Activated naive CD4-positive, alpha-beta T cell treated with anti-CD3 and anti-CD28 coated beads, Interleukin-2, amount 10 ng/mL, durations not matched to agents 7 days and 5 days (primary cell): ENCODE measurements at regions not wholly inside any gene's neighbourhood (a gene's known extent, or its start where the extent isn't known, plus 50 kb on each side); places are given as distances from the start of the nearest gene placed in this dataset.

Source experiments
- CTCF ChIA-PET: fragments of 350-600 bp; sonication (Branson Sonifier 250); formaldehyde crosslinking; loops from one replicate; lab custom pipeline; 2021; ENCODE audit warnings: antibody characterized with exemption; lab: Charles Lee
- DNase-seq: peaks from one replicate; pipeline ENCODE4 v3.0.0-alpha.2; 2020
- H3K27ac Mint-ChIP-seq: one replicate; pipeline ENCODE4 v1.8.0; 2021; ENCODE audit warnings: mild to moderate bottlenecking, moderate library complexity, mixed read lengths
- H3K27me3 Mint-ChIP-seq: one replicate; pipeline ENCODE4 v1.8.0; 2021; ENCODE audit warnings: mild to moderate bottlenecking, mixed read lengths
- H3K36me3 Mint-ChIP-seq: one replicate; pipeline ENCODE4 v1.8.0; 2021; ENCODE audit warnings: mixed read lengths
- H3K4me1 Mint-ChIP-seq: one replicate; pipeline ENCODE4 v1.8.0; 2021; ENCODE audit warnings: mixed read lengths
- H3K4me3 Mint-ChIP-seq: one replicate; pipeline ENCODE4 v1.8.0; 2021; ENCODE audit warnings: mild to moderate bottlenecking, moderate library complexity, mixed read lengths
- H3K9me3 Mint-ChIP-seq: one replicate; pipeline ENCODE4 v1.8.0; 2021; ENCODE audit warnings: mixed read lengths

GRCh38 chr20:52619671-52620070, 352.5 kb upstream of the TSHZ2 start:
- H3K27me3 Mint-ChIP-seq = no peaks in the 10 kb centered on the region
- H3K4me3 Mint-ChIP-seq = no peak overlapping the region
- no peak overlapping the region for H3K27ac Mint-ChIP-seq
- no peak for DNase-seq
- H3K4me1 Mint-ChIP-seq = no peaks in the 10 kb centered on the region
- CTCF ChIA-PET = no interaction called here
- H3K9me3 Mint-ChIP-seq = no peaks in the 10 kb centered on the region
- H3K36me3 Mint-ChIP-seq = no peaks in the 10 kb centered on the region

DNA sequence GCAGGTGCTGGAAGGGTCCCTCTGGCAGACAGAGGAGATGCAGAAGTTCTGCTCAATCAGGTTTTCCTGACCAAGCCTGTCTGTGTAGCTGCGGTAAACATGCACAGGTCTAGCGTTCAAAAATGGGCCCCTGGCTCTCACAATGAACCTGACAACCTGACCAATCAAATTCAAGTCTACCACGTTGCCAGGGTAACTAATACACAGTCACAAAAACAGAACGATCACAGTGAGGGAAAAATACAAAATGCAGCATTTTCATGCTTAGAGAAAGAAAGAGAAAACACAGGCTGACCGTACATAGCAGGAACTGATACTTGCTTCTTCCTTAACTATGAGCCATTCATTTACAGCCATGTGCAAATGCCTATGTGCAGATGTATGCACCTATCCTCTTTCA, 353.1 kb upstream of the TSHZ2 start:
- H3K4me1 Mint-ChIP-seq = no peaks in the 10 kb centered on the region
- H3K27me3 Mint-ChIP-seq = no peaks in the 10 kb centered on the region
- DNase-seq = no peak
- H3K36me3 Mint-ChIP-seq = no peaks in the 10 kb centered on the region
- H3K27ac Mint-ChIP-seq = no peak overlapping the region
- H3K9me3 Mint-ChIP-seq = no peaks in the 10 kb centered on the region
- CTCF ChIA-PET = no interaction called here
- H3K4me3 Mint-ChIP-seq = no peak overlapping the region

DNA sequence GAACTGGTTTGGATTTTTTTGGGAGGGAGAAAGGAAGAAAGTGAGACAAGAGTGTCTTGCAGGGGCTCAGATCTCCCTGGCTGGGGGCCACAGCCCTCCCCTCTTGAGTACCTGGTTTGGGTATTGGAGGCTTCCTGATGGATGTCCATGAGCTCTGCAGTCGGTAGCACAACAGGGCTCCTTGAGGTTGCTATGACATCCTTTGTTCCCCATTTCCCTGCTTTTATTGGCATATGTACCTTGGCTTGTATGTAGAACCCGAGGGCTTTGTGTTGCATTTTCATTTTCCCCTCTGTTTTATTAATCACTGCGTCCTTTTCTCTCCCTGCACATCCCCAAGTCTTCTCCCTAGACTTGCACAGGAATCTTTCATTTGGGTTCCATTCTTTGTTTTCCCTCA, 355.5 kb upstream of the TSHZ2 start:
- H3K4me3 Mint-ChIP-seq = no peak overlapping the region

DNA sequence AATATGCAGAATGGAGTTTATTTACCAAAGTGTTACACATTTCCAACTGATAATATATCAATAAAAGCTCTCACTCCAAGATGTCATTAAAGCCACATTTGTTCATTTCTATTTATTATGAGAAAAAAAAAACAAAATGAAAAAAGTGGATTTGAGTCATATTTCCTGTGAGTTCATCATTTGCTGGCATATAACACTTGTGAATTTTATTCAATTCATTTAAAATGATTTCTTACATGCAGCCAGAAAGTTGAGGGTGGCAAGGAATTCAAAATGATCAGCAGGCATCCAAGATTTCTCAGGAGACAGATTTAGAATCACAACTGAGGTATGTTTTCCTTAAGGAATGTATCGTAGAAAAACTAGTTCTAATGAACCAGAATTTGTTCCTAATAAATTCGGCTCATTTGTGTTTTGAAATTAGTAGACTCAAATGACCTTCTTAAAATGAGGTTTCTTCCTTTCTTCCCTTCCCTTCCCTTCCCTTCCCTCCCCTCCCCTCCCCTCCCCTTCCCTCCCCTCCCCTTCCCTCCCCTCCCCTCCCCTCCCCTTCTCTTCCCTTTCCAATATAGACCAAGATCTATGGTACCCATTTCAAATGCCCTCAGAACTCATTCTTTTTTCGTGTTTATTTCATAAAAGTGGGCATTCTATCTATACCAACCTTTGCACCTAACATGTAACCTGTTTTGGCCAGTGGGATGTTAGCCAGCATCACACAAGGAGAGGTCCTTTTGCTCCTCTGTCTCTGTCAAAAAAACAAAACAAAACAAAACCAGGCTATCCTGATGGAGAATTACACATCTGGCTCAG, 357.9 kb upstream of the TSHZ2 start:
- CTCF ChIA-PET = no interaction called here
- Mint-ChIP-seq H3K4me3 (no peak overlapping the region), H3K4me1 (no peaks in the 10 kb centered on the region), H3K36me3 (no peaks in the 10 kb centered on the region), H3K27me3 (no peaks in the 10 kb centered on the region), H3K9me3 (peaks cover 7% of the 10 kb centered on the region), H3K27ac (no peak overlapping the region)
- DNase-seq = no peak

More for the DNA sequence above, 355.5 kb upstream of the TSHZ2 start:
- Mint-ChIP-seq H3K36me3 (no peaks in the 10 kb centered on the region), H3K27ac (no peak overlapping the region), H3K27me3 (no peaks in the 10 kb centered on the region), H3K4me1 (no peaks in the 10 kb centered on the region), H3K9me3 (peaks cover 2% of the 10 kb centered on the region)
- no peak for DNase-seq
- CTCF ChIA-PET = no interaction called here

- no peak for DNase-seq
- CTCF ChIA-PET = no interaction called here
- no peaks in the 10 kb centered on the region for H3K27me3 Mint-ChIP-seq
- no peak overlapping the region for H3K27ac Mint-ChIP-seq
- no peak overlapping the region for H3K4me3 Mint-ChIP-seq
- peaks cover 7% of the 10 kb centered on the region for H3K9me3 Mint-ChIP-seq
- H3K36me3 Mint-ChIP-seq = no peaks in the 10 kb centered on the region
- H3K4me1 Mint-ChIP-seq = no peaks in the 10 kb centered on the region
These were observed 360.0 kb upstream of the TSHZ2 start for GRCh38 chr20:52612046-52612632.

- CTCF ChIA-PET = no interaction called here
- Mint-ChIP-seq H3K4me3 (no peak overlapping the region), H3K27ac (no peak overlapping the region), H3K36me3 (no peaks in the 10 kb centered on the region), H3K9me3 (peaks cover 7% of the 10 kb centered on the region), H3K27me3 (no peaks in the 10 kb centered on the region), H3K4me1 (no peaks in the 10 kb centered on the region)
- DNase-seq = no peak
These were observed 361.4 kb upstream of the TSHZ2 start for GRCh38 chr20:52610749-52611148.

- DNase-seq = no peak
- H3K27me3 Mint-ChIP-seq = no peaks in the 10 kb centered on the region
- no peaks in the 10 kb centered on the region for H3K4me1 Mint-ChIP-seq
- H3K4me3 Mint-ChIP-seq = no peak overlapping the region
- no peak overlapping the region for H3K27ac Mint-ChIP-seq
- CTCF ChIA-PET = no interaction called here
- H3K36me3 Mint-ChIP-seq = no peaks in the 10 kb centered on the region
- H3K9me3 Mint-ChIP-seq = peaks cover 9% of the 10 kb centered on the region
These were observed 370.7 kb upstream of the TSHZ2 start for GRCh38 chr20:52601295-52601971.

GRCh38 chr20:52596256-52596655, 375.9 kb upstream of the TSHZ2 start:
- no peak overlapping the region for H3K27ac Mint-ChIP-seq
- no peak overlapping the region for H3K4me3 Mint-ChIP-seq
- CTCF ChIA-PET = no interaction called here
- H3K27me3 Mint-ChIP-seq = no peaks in the 10 kb centered on the region
- DNase-seq = no peak
- no peaks in the 10 kb centered on the region for H3K36me3 Mint-ChIP-seq
- H3K9me3 Mint-ChIP-seq = peaks cover 1% of the 10 kb centered on the region
- no peaks in the 10 kb centered on the region for H3K4me1 Mint-ChIP-seq

GRCh38 chr20:52595518-52595917, 376.6 kb upstream of the TSHZ2 start:
- Mint-ChIP-seq H3K4me3 (no peak overlapping the region), H3K36me3 (no peaks in the 10 kb centered on the region), H3K27ac (no peak overlapping the region), H3K9me3 (peaks cover under 1% of the 10 kb centered on the region), H3K4me1 (no peaks in the 10 kb centered on the region), H3K27me3 (no peaks in the 10 kb centered on the region)
- DNase-seq = no peak
- CTCF ChIA-PET = no interaction called here

DNA sequence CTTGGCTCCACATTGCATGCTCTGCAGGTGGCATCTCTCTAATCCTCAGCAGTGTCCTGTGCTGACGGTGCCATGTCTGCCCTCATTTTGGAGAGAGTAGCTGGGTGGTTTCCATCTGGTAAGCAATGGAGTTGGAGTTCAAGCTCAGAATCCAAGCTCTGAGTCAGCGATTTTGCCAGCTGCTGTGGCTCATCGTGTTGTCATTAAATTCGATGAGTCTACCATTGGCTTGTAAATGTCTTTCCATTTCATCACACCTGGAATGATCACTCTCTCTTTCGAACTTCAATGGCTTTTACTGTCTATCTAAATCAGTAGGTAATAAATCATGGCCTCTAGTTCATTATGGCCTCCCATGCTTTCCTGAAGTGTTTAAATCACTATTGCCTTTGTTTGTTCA, 378.5 kb upstream of the TSHZ2 start:
- Mint-ChIP-seq H3K9me3 (no peaks in the 10 kb centered on the region), H3K27me3 (no peaks in the 10 kb centered on the region), H3K27ac (no peak overlapping the region), H3K36me3 (no peaks in the 10 kb centered on the region), H3K4me1 (no peaks in the 10 kb centered on the region), H3K4me3 (no peak overlapping the region)
- DNase-seq = no peak
- CTCF ChIA-PET = no interaction called here

DNA sequence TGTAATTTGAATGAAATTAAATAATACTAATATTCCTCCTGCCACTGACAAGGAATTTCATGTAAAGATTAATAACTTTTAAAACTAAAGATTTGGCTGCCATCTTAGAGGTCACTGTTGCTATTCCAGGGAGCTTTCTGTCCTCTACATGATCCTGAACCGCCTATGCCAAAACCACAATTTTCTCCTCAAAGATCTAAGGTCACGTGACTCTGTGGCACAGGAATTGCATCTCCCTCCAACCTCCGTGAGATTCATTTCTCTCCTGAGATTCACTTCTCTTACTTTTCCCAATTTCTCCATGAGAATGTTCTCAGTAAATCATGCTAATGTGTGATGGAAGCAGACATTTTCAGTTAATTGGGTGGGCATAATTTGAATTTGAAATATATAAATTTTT, 379.6 kb upstream of the TSHZ2 start:
- no peak overlapping the region for H3K27ac Mint-ChIP-seq
- no peaks in the 10 kb centered on the region for H3K4me1 Mint-ChIP-seq
- no peaks in the 10 kb centered on the region for H3K36me3 Mint-ChIP-seq
- CTCF ChIA-PET = no interaction called here
- no peaks in the 10 kb centered on the region for H3K27me3 Mint-ChIP-seq
- DNase-seq = no peak
- no peaks in the 10 kb centered on the region for H3K9me3 Mint-ChIP-seq
- H3K4me3 Mint-ChIP-seq = no peak overlapping the region

- Mint-ChIP-seq H3K27me3 (no peaks in the 10 kb centered on the region), H3K36me3 (no peaks in the 10 kb centered on the region), H3K27ac (no peak overlapping the region), H3K9me3 (no peaks in the 10 kb centered on the region), H3K4me3 (no peak overlapping the region), H3K4me1 (no peaks in the 10 kb centered on the region)
- CTCF ChIA-PET = no interaction called here
- DNase-seq = no peak
These were observed 382.1 kb upstream of the TSHZ2 start for GRCh38 chr20:52590100-52590499.

DNA sequence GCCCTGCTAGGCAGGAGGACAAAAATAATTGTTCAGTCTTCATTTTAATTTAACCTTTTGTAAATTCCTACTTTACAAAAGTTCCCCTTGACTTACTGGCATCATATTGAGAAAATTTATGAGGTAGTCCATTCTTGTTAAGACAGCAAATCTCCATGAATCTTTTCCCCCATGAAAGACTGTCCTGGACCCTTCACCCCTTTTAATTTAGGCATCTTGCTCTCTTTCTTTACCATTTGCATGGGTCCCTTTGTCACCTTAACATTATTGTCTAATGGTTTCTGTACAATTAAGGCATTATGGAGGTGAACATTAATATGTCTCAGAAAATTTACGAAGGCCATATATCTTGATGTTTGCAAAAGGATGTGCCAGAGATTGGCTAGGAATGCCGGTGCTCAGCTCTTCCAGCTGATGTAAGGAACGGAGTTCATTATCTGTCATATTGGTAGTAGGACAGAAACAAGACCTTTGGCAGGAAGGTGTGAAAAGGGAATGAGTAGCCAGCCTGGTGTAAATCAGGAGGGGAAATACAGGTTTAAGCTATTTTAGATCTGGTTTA, 382.8 kb upstream of the TSHZ2 start:
- Mint-ChIP-seq H3K9me3 (no peaks in the 10 kb centered on the region), H3K4me3 (no peak overlapping the region), H3K4me1 (no peaks in the 10 kb centered on the region), H3K36me3 (no peaks in the 10 kb centered on the region), H3K27ac (no peak overlapping the region), H3K27me3 (no peaks in the 10 kb centered on the region)
- CTCF ChIA-PET = no interaction called here
- no peak for DNase-seq

DNA sequence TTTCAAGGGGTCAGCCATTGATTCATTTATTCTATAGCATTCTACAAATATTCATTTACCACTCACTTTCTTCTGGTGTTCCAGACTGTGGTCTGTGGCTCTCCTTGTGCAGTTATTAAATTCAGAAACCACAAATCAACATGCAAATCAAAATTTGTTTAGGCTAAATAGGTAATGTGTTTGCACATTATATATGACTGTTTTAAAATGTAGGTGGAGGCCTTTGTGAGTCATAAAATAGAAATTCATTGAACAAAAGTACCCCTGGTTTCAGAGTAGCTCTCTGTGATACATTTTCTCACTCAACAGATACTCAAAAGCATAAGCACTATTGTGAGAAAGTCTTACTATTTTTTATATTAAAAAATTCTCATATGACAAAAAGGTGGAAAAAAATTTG, 385.5 kb upstream of the TSHZ2 start:
- Mint-ChIP-seq H3K4me1 (no peaks in the 10 kb centered on the region), H3K27me3 (no peaks in the 10 kb centered on the region), H3K27ac (no peak overlapping the region), H3K36me3 (no peaks in the 10 kb centered on the region), H3K4me3 (no peak overlapping the region), H3K9me3 (no peaks in the 10 kb centered on the region)
- CTCF ChIA-PET = interaction anchor here (0.6 kb wide), 1 partner anchor 1407 kb away, joined by 3 read pairs; no protein-coding TSS in a partner anchor
- DNase-seq = no peak
